ENCODE measurements at regions not wholly inside any gene's neighbourhood (a gene's known extent, or its start where the extent isn't known, plus 50 kb on each side); places are given as distances from the start of the nearest gene placed in this dataset.

DNA sequence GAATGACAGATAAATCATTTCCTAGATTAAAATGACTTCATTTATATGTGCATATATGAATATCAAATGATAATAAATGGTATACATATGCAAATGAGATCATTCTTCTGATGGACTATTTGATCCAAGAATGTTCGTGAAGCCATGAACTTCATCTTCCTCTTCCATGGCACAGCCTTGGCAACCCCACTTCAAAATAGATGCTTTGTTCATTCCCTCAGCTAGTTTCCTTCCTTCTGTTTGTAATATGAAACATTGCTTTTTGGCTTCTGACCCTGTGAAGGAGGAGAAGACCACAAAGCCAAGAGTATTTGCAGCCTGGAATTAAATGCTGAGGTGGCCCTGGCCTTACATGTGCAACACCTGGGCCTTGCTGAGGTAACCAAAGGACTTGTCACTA lies 106.8 kb upstream of the LIFR start:
- H3K27ac ChIP-seq, result no peak overlapping the region
- H3K9ac ChIP-seq (ENCODE audit: low read depth in 2 of 2, low read length in 2 of 2), result no peak overlapping the region
- intact Hi-C loops (cut with DNase I), result no loop called here
- no peaks in the 10 kb centered on the region for H3K9me3 ChIP-seq
- H3K4me1 ChIP-seq, result no peaks in the 10 kb centered on the region
- TF ChIP-seq, protein P1, sequence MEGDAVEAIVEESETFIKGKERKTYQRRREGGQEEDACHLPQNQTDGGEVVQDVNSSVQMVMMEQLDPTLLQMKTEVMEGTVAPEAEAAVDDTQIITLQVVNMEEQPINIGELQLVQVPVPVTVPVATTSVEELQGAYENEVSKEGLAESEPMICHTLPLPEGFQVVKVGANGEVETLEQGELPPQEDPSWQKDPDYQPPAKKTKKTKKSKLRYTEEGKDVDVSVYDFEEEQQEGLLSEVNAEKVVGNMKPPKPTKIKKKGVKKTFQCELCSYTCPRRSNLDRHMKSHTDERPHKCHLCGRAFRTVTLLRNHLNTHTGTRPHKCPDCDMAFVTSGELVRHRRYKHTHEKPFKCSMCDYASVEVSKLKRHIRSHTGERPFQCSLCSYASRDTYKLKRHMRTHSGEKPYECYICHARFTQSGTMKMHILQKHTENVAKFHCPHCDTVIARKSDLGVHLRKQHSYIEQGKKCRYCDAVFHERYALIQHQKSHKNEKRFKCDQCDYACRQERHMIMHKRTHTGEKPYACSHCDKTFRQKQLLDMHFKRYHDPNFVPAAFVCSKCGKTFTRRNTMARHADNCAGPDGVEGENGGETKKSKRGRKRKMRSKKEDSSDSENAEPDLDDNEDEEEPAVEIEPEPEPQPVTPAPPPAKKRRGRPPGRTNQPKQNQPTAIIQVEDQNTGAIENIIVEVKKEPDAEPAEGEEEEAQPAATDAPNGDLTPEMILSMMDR (IDR thresholded peaks at IDR 0.05), result no peak
- DNase-seq, result no peak
- no peak overlapping the region for H3K4me3 ChIP-seq
- no peaks in the 10 kb centered on the region for H3K36me3 ChIP-seq
- H3K27me3 ChIP-seq, result no peaks in the 10 kb centered on the region

DNA sequence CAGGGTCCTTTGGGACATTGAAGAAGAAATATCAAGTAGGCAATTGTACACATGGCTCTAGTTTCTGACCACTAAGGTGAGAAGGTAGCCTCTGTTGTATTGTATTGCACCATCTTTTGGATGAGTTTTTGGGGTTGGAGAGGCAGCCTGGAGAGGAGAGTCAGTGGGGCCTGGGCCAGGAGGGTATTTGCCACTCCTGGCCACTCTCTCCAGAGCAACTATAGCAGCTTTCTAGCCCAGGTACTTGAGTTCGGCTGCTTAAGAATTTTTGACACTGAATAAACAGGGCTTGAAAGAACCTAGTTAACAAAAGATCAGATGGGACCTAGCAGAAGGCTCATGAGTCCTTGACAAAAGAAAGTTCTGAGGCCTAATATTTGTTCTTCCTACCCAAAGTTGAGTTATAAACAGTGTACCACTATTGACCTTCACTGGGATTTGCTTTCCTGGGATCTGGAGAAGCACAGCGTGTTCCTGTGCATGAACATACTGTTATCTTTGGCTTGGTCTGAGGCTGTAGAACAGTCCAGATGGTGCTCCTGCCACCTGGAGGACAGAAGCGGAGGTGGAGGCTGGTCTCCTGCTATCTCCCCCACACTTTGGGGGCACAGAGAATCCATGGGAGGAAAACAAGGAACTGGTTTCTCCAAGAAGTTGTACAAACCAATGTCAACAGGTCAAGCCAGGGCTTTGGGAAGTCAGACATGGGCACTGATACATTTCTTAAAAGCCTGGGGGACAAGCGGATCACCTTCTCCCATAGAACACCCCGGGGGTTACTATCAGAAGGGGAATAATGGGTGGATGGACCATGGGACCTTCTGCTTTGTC lies 110.4 kb upstream of the LIFR start:
- H3K9me3 ChIP-seq, result no peaks in the 10 kb centered on the region
- DNase-seq, result no peak
- H3K27ac ChIP-seq, result no peak overlapping the region
- intact Hi-C loops (cut with DNase I), result no loop called here
- H3K4me3 ChIP-seq, result no peak overlapping the region
- TF ChIP-seq, protein P1 (IDR thresholded peaks at IDR 0.05), result no peak
- H3K27me3 ChIP-seq, result no peaks in the 10 kb centered on the region
- no peak overlapping the region for H3K9ac ChIP-seq (ENCODE audit: low read depth in 2 of 2, low read length in 2 of 2)
- H3K36me3 ChIP-seq, result no peaks in the 10 kb centered on the region
- H3K4me1 ChIP-seq, result no peaks in the 10 kb centered on the region

DNA sequence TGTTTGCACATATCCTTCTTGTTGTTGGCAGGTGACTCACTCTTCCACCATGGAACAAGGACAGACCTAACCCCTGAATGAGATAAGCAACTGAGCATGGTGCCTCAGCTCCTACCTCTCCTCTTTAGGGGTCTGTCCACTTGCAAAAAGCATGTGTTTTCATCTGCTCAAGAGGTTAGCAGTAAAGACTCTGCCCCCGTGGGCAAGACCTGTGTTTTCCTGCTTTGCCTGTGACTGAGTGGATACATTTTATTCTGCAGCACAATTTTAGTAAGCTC lies 111.0 kb upstream of the LIFR start:
- H3K9ac ChIP-seq (ENCODE audit: low read depth in 2 of 2, low read length in 2 of 2), result no peak overlapping the region
- TF ChIP-seq, protein P1 (IDR thresholded peaks at IDR 0.05), result no peak
- no peaks in the 10 kb centered on the region for H3K9me3 ChIP-seq
- no peak for DNase-seq
- H3K27ac ChIP-seq, result no peak overlapping the region
- no peak overlapping the region for H3K4me3 ChIP-seq
- no peaks in the 10 kb centered on the region for H3K36me3 ChIP-seq
- no peaks in the 10 kb centered on the region for H3K4me1 ChIP-seq
- H3K27me3 ChIP-seq, result no peaks in the 10 kb centered on the region
- intact Hi-C loops (cut with DNase I), result no loop called here

DNA sequence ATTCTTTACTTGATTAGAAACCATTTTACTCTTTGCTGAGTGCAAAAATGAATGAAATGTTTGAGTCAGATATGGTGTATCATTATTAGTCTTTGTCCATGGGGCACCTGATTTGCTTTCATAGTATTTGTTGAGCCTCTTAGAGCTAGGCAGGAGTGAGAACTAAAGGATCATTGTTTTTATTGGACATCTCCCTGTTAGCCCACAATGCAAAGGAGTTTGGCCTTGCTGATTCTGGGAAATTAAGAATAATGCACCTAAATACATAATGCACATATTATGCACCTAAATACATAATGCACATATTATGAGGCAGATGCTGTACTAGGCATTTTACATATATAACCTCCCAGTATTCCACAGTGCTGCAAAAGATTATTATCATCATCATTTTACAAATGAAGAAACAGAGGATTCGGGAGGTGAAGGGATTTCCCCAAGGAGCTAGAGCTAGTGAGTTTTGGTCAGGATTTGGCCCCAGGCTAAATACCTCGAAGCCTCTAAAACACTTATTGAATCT lies 113.0 kb upstream of the LIFR start:
- Histone ChIP-seq H3K9me3 (no peaks in the 10 kb centered on the region), H3K4me1 (no peaks in the 10 kb centered on the region), H3K27ac (no peak overlapping the region), H3K36me3 (no peaks in the 10 kb centered on the region), H3K4me3 (no peak overlapping the region), H3K27me3 (no peaks in the 10 kb centered on the region), H3K9ac (ENCODE audit: low read depth in 2 of 2, low read length in 2 of 2) (no peak overlapping the region)
- DNase-seq, result no peak
- intact Hi-C loops (cut with DNase I), result no loop called here
- TF ChIP-seq, protein P1 (IDR thresholded peaks at IDR 0.05), result no peak

DNA sequence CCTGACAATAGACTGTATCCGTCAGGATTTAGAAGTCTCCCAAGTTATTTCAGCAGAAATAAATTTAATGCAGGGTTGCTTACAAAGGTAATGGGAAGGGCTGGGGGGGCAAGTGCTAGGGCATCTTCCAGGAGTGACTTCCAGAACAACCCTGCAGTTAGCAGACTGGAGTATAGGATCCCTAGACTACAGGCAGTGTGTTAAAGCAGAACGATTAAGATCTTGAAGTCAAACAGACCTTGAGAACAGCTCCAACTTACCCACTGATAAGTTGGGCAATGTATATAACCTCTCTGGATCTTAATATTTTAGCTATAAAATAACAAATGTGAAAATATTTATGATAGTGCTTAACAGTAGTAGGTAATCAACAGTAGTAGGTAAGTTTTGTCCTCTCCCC lies 113.6 kb upstream of the LIFR start:
- H3K27ac ChIP-seq, result no peak overlapping the region
- TF ChIP-seq, protein P1 (IDR thresholded peaks at IDR 0.05), result no peak
- no peak overlapping the region for H3K9ac ChIP-seq (ENCODE audit: low read depth in 2 of 2, low read length in 2 of 2)
- no peaks in the 10 kb centered on the region for H3K9me3 ChIP-seq
- no peak overlapping the region for H3K4me3 ChIP-seq
- H3K36me3 ChIP-seq, result no peaks in the 10 kb centered on the region
- DNase-seq, result no peak
- no peaks in the 10 kb centered on the region for H3K4me1 ChIP-seq
- intact Hi-C loops (cut with DNase I), result no loop called here
- no peaks in the 10 kb centered on the region for H3K27me3 ChIP-seq

All from colonic mucosa (tissue), 4 donors.